ENCODE measurements at regions not wholly inside any gene's neighbourhood (a gene's known extent, or its start where the extent isn't known, plus 50 kb on each side); places are given as distances from the start of the nearest gene placed in this dataset.

DNA sequence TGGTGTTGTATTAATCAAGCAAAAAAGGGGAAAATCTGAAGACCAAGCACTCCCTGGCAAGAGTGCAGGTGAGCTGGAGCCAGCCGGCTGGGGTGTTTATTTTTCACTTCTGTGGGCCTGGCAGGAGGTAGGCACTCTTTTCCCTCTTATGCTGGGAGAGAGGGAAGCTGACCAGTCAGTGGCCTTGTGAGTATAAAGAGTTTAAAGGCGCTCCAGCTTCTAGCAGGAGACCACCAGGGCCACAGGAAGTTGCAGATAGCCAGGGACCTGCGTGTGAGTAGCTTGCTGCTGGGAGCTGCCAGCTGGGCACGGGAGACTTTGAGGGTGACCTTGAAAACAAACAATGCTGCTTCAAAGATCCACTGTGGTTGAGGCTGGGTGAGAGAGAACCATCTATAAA, 217.4 kb upstream of the PWP1 start:
- DNase-seq (ENCODE audit: low read depth in 2 of 2), result no peak

DNA sequence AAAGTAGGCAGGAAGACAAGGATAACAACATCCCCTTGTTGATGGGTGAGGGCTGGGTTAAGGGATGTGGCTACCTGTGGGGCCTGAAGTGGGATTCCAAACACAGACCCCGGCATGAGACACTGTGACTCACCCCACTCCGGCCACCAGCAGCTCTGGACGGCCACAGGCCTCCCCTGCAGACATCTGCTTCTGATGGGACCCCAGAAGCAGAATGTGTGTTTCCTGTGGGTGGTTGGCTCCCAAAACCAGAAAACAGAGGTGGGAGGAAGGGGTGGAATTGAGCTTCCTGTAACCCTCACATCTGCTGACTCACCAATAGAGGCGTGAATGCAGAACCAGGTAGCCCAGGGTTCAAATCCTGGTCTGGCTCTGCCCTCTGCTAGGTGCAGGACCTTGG, 216.6 kb upstream of the PWP1 start:
- DNase-seq (ENCODE audit: low read depth in 2 of 2), result no peak

GRCh38 chr12:107470645-107471044, 215.0 kb upstream of the PWP1 start:
- no peak for DNase-seq (ENCODE audit: low read depth in 2 of 2)

DNA sequence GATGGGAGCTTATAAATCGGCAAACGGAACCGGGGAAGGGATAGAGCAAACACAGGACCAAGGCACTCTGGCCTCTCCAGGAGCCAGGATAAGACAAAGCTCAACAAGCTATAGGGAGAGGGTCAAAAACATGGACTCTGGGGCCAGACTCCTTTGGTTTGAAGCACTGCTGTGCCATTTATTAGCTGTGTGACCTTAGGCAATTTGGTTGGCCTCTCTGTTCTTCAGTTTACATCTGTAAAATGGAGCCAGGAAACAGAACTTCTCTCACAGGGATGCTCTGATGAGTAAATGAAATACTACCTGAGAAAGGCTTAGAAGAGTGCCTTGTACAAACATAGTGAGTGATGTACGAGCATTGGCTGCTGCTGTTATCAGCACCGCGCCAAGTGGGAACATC, 213.3 kb upstream of the PWP1 start:
- no peak for DNase-seq (ENCODE audit: low read depth in 2 of 2)

DNA sequence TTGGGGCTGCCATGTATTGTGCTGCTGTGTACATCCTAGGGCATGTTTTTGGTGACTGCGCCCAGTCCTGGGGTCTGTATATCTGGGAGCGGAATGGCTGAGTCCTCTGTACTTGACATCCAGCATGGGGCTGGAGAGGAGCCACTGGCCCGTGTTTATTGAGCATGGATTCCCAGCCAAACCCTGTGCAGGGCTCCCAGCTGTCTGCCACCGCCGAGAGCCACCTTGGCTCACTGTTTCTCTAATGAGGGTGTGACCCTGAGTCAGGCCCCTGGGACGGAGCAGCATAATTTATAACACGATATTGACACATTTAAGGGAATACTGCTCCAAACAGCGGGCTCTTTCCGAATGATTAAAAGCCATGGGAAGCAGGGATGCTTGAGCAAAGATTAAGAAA, 211.5 kb upstream of the PWP1 start:
- no peak for DNase-seq (ENCODE audit: low read depth in 2 of 2)

GRCh38 chr12:107474639-107475539, 210.7 kb upstream of the PWP1 start:
- DNase-seq (ENCODE audit: low read depth in 2 of 2), result no peak

DNA sequence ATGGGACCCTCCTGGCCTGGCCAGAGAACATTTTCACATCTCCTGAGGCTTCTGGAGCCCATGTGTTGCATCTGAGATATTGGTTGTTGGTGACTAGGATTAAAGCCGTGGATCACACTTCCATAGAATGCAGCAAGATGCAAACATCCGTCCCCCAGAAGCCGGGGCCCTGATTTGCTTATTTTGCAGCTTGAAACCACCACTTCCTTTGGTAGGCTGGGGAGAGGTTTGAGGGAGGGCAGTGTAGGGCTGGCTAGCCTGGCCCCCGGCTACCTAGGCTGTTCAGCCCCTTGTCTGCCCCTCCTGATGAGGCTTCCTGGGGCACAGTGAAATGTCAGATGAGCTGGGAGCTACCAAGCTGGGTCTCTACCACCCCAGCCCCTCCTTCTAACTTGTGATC, 209.7 kb upstream of the PWP1 start:
- DNase-seq (ENCODE audit: low read depth in 2 of 2), result no peak

DNA sequence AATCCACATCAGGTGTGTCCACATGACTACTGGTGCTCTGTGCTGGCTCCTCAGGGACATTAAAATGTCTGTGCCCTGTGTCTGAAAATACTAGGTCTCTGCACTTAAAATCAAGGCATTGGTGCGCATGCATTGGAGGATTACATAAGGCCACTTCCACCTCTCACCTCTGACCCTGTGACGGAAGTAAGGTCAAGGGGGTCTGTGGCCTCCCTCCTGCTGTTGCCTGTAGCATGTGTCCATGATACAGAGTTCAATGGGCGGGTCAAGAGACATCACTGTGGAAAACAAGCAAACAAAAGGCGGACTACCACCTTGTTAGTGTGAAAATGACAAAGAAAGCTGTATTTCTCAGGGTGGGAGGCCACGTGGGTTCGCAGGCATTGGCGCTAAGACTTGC, 208.6 kb upstream of the PWP1 start:
- DNase-seq (ENCODE audit: low read depth in 2 of 2), result no peak

GRCh38 chr12:107477947-107478610, 207.5 kb upstream of the PWP1 start:
- no peak for DNase-seq (ENCODE audit: low read depth in 2 of 2)

DNA sequence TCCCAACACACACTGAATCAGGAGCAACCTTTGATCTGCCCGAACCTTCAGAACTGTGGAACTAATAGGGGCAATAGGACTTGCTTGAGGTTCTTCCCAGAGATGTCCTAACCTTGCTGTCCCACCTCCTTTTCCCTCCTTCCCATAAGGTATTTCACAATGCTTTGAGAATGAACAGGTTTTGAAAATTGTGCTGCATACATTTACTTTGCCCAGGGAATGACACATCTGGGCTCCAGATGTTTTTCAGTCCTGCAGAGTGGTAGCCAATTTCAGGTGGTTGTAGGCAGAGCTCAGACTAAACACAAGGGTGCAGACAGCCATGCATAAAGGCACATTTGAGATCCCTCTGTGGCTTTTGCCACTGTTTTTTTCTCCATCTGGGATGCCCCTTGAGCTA, 206.7 kb upstream of the PWP1 start:
- DNase-seq (ENCODE audit: low read depth in 2 of 2), result no peak

GRCh38 chr12:107480836-107481608, 204.6 kb upstream of the PWP1 start:
- no peak for DNase-seq (ENCODE audit: low read depth in 2 of 2)

GRCh38 chr12:107484230-107484629, 201.4 kb upstream of the PWP1 start:
- DNase-seq (ENCODE audit: low read depth in 2 of 2), result no peak

GRCh38 chr12:107484941-107485340, 200.7 kb upstream of the PWP1 start:
- no peak for DNase-seq (ENCODE audit: low read depth in 2 of 2)

- no peak for DNase-seq (ENCODE audit: low read depth in 2 of 2)
Observed at GRCh38 chr12:107485731-107486130, 199.9 kb upstream of the PWP1 start.

DNA sequence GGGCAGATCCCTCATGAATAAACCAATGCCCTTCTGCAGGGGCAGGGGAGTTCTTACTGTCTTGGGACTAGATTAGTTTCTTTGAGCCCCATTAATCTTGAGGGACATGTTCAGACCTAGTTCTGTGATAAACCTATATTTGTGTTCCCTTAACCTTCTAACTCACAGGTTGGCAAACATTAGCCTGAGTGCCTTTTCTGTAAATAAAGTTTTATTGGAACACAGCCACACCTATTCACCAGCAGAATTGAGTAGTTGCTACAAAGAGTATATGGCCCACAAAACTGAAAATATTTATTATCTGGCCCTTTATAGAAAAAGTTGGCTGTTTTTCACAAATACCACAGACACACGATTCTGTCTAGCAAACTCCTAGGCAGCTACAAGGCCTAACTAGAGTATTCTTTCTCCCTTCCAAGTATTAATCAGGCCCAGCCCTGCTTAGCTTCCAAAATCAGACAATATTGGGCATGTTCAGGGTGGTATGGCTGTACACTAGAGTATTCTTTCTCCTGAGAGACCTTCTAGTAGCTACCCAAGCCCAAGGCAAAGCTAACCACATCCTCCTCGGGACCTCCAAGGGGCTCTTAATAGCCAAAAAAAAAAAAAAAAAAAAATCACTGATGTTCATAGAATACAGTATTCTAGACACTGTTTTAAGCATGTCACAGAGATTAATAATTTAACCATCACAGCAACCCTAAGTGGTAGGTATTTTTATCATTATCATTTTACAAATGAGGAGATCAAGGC, 199.3 kb upstream of the PWP1 start:
- DNase-seq (ENCODE audit: low read depth in 2 of 2), result no peak

- no peak for DNase-seq (ENCODE audit: low read depth in 2 of 2)
Observed at GRCh38 chr12:107487011-107487680, 198.5 kb upstream of the PWP1 start.

DNA sequence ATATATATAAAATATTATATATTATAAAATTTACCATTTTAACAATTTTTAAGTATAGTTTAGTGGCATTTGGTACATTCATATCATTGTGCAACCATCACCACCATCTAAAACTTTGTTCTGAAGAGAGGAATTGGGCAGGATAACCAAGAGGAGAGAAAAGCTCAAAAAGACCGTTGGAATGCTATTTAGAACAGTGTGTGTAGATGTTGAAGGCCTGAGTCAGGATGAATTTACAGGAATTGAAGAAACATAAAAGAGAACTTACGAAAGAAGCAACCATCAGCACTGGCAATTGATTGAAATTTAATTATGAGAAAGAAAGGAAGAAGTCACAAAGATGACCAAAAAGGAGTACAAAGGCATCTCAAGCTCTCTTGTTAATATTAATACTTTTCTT, 196.9 kb upstream of the PWP1 start:
- no peak for DNase-seq (ENCODE audit: low read depth in 2 of 2)

DNA sequence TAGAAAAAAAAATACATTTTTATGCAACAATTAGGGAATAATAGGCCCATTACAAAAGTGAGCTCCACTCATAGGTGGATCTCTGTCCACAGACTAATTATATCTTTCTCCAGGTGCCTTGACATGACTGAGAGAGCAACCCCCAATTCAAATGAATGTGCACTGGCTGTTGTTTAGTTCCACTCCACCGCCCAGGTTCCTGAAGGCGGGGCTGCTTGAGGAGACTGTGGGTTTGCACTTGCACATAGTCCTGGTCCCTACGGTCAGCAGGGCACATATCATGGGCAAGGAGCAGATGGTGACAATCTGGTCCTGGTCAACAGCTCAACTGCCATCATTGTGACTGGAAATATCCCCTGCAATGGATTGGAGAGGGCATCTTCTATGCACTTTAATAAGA, 195.6 kb upstream of the PWP1 start:
- DNase-seq (ENCODE audit: low read depth in 2 of 2), result no peak

DNA sequence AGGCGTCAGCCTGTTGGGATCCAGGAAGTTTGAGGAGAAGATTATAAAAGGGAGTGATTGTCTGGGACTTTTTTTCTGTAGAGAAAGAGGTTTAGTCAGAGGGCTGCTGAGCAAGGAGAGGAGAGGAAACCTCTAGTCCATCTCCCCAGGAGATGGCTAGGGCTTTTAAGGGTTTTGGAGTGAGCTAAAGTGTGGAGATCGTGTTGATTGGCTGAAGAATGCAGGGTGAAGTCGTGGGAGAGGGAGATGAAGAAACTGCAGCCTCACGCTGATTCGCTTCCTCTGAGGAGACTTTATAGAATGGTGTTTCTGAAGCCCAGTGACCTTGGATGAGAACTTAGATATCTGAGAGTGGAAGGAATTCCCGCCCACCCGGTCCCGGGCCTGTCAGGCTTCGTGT, 193.7 kb upstream of the PWP1 start:
- no peak for DNase-seq (ENCODE audit: low read depth in 2 of 2)

GRCh38 chr12:107492393-107493134, 193.0 kb upstream of the PWP1 start:
- no peak for DNase-seq (ENCODE audit: low read depth in 2 of 2)

DNA sequence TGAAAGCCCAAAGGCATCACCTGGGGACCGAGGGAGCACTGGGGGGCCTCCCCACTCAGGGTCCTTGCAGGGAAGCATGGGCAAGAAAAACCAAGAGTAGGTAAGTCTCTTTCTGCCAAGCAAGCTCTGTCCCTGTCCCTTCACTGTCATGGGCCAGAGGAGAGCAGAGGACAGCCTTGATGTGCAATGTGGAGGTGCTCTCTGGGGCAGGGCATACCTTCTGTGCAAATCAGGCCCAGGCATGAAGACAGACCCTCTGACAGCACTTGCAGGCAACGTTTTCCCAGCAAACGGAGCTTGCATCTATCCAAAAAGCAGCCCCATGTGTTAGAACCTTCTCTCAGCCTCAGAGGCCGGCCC, 192.5 kb upstream of the PWP1 start:
- DNase-seq (ENCODE audit: low read depth in 2 of 2), result no peak
